Ascending aorta (tissue), 2 donors: ENCODE measurements at regions not wholly inside any gene's neighbourhood (a gene's known extent, or its start where the extent isn't known, plus 50 kb on each side); places are given as distances from the start of the nearest gene placed in this dataset.
A peak's percentile ranks its signal among the peaks of the same experiment; 100 is the strongest.

Source experiments
- DNase-seq, 2 donors: peaks; one replicate each; pipeline ENCODE4 v3.0.0-alpha.2; 2019; ENCODE audit warnings: low spot score in 2 of 2
- H3K27ac ChIP-seq, 2 donors: fragments of 200-600 bp; sonication (generic); one replicate each; pipeline ENCODE4 v1.5.1; 2016 to 2017; ENCODE audit warnings: mild to moderate bottlenecking in 1 of 2
- H3K27me3 ChIP-seq: fragments of 200-600 bp; sonication (generic); one replicate; pipeline ENCODE4 v1.5.1; 2017
- H3K36me3 ChIP-seq, 2 donors: fragments of 200-600 bp; sonication (generic); one replicate each; pipeline ENCODE4 v1.5.1; 2016
- H3K4me1 ChIP-seq, 2 donors: fragments of 200-600 bp; sonication (generic); one replicate each; pipeline ENCODE4 v1.5.1; 2016 to 2017; ENCODE audit warnings: mild to moderate bottlenecking in 1 of 2
- H3K4me3 ChIP-seq, 2 donors: fragments of 200-600 bp; sonication (generic); one replicate each; pipeline ENCODE4 v1.5.1; 2016 to 2017; ENCODE audit warnings: mild to moderate bottlenecking in 1 of 2
- H3K9me3 ChIP-seq, 2 donors: fragments of 200-600 bp; sonication (generic); one replicate each; pipeline ENCODE4 v1.5.1; 2016
- CTCF ChIP-seq, 3 experiments: fragments of 200-600 bp in 2 of 3; fragments of 450-650 bp in 1 of 3; sonication (generic) in 2 of 3; IDR thresholded peaks; one replicate each; pipeline ENCODE4 v1.5.1; 2016 to 2019; ENCODE audit warnings: antibody characterized with exemption in 3 of 3, mild to moderate bottlenecking in 1 of 3, moderate library complexity in 1 of 3
- intact Hi-C: fragments of 100-400 bp; cut with DNase I; formaldehyde crosslinking; loops from one replicate; pipeline ENCODE4 v1.15.1; 2023

GRCh38 chr4:158025131-158025530 lies 147.7 kb downstream of the GASK1B start:
- H3K27me3 ChIP-seq: no peaks in the 10 kb centered on the region
- no peak for TF ChIP-seq CTCF (IDR thresholded peaks at IDR 0.05)
- H3K27ac ChIP-seq: no peak overlapping the region
- no peak for DNase-seq
- no peak overlapping the region for H3K4me3 ChIP-seq
- peaks cover 3 to 12% of the 10 kb centered on the region in 2 donors for H3K4me1 ChIP-seq
- H3K36me3 ChIP-seq: no peaks in the 10 kb centered on the region
- intact Hi-C loops: no loop called here
- H3K9me3 ChIP-seq: peaks cover 8 to 22% of the 10 kb centered on the region in 2 donors

DNA sequence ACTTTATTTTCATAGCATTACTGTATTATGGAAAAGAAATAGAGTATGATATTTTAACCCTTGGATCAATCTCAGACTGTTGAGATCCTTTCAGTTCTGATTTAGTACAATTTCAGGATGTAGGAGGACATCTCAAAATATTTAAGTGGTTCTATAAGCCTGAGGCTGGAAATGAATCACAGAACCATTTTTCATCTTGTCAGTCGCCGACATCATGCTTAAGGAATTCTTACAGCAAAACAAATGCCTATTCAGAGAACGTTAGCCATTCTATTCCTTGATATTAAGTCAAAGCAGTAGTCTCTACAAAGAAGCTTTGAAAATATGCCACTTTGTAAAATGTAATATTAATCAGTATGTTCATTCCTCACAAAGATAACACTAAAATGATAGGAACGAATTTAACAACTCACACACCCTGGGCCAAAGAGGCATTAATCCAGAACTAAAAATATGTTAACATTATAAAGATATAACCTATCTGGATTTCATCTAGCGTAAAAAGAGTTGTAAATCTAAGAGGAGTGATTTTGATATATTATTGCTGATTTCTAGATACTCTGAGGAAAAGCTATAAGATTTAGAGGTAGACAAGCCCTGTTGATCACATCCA lies 152.0 kb downstream of the GASK1B start:
- intact Hi-C loops: no loop called here
- peak overlapping the region; percentile 59 to 74 for H3K27ac ChIP-seq
- no peak for TF ChIP-seq CTCF (IDR thresholded peaks at IDR 0.05)
- no peak overlapping the region for H3K4me3 ChIP-seq
- H3K36me3 ChIP-seq: no peaks in the 10 kb centered on the region
- no peaks in the 10 kb centered on the region for H3K9me3 ChIP-seq
- no peak for DNase-seq
- H3K4me1 ChIP-seq: peaks cover 3 to 31% of the 10 kb centered on the region in 2 donors
- H3K27me3 ChIP-seq: no peaks in the 10 kb centered on the region

DNA sequence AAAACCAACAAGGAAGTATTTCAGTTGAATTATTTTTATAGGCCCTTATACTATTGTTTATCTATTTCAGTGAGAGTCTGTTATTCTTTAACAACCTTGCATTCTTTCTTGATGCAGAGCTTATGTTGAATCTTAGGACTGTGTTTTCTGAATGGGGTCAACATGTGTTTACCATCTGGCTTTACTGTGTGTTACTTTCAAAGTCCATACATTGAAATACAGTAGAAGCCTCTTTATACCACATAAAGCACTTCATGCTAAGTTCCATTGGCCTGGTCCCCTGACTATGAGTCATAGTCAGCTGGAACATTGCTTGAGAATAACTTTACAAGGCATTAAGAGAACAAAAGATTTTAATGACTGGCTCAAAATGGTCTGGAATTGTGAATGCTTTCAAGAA lies 152.6 kb downstream of the GASK1B start:
- no peaks in the 10 kb centered on the region for H3K27me3 ChIP-seq
- H3K4me3 ChIP-seq: no peak overlapping the region
- peaks cover 3 to 33% of the 10 kb centered on the region in 2 donors for H3K4me1 ChIP-seq
- peak overlapping the region; percentile 59 to 74 for H3K27ac ChIP-seq
- no peaks in the 10 kb centered on the region for H3K36me3 ChIP-seq
- intact Hi-C loops: no loop called here
- peak in 1 of 2 donors; percentile 78 for DNase-seq
- no peaks in the 10 kb centered on the region for H3K9me3 ChIP-seq
- no peak for TF ChIP-seq CTCF (IDR thresholded peaks at IDR 0.05)

DNA sequence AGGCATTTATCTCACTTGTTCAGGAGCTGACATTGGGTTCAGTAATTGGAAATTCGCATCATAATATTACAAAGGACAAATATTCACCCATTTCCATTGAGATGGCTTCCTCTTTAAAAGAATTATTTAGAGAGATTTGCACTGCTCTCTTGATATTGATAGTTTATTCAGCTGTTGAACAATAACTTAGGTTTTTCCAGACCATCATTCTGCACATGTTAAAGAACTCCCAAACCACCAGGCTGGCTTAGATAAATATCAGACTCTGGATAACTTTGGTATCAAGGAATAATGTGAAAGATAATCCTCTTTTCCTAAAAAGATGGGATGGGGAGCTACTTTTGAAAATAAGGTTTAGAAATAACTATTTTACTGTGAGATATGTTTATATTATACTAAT lies 154.0 kb downstream of the GASK1B start:
- H3K9me3 ChIP-seq: no peaks in the 10 kb centered on the region
- no peak overlapping the region for H3K4me3 ChIP-seq
- H3K36me3 ChIP-seq: no peaks in the 10 kb centered on the region
- intact Hi-C loops: no loop called here
- no peak for TF ChIP-seq CTCF (IDR thresholded peaks at IDR 0.05)
- no peaks in the 10 kb centered on the region for H3K27me3 ChIP-seq
- H3K4me1 ChIP-seq: peaks cover 3 to 33% of the 10 kb centered on the region in 2 donors
- DNase-seq: no peak
- peak overlapping the region; percentile 33 to 41 for H3K27ac ChIP-seq

- H3K9me3 ChIP-seq: no peaks in the 10 kb centered on the region
- no peak for DNase-seq
- intact Hi-C loops: no loop called here
- no peak overlapping the region for H3K4me3 ChIP-seq
- H3K27me3 ChIP-seq: no peaks in the 10 kb centered on the region
- no peaks in the 10 kb centered on the region for H3K36me3 ChIP-seq
- peak overlapping the region; percentile 41 to 42 for H3K27ac ChIP-seq
- TF ChIP-seq CTCF (IDR thresholded peaks at IDR 0.05): no peak
- H3K4me1 ChIP-seq: peaks cover 3 to 33% of the 10 kb centered on the region in 2 donors
These were observed 154.5 kb downstream of the GASK1B start for GRCh38 chr4:158018221-158018830.
